ENCODE measurements at regions not wholly inside any gene's neighbourhood (a gene's known extent, or its start where the extent isn't known, plus 50 kb on each side); places are given as distances from the start of the nearest gene placed in this dataset.
A peak's percentile ranks its signal among the peaks of the same experiment; 100 is the strongest.

GRCh38 chr14:26703686-26704366, 106.0 kb upstream of the NOVA1 start:
- H3K27ac Mint-ChIP-seq = no peak overlapping the region
- H3K4me1 Mint-ChIP-seq = no peaks in the 10 kb centered on the region
- H3K36me3 Mint-ChIP-seq = no peaks in the 10 kb centered on the region
- ATAC-seq (ENCODE audit: low read depth in 2 of 2) = no peak
- H3K4me3 Mint-ChIP-seq = no peak overlapping the region
- Histone ChIP-seq H3K27me3 (ENCODE audit: control insufficient read depth, insufficient read depth, low read length) (no peaks in the 10 kb centered on the region), H3K4me1 (ENCODE audit: control insufficient read depth, insufficient read depth, low read length, poor library complexity, severe bottlenecking) (no peaks in the 10 kb centered on the region), H3K27ac (ENCODE audit: insufficient read depth, low read length, poor library complexity, severe bottlenecking) (no peak overlapping the region), H3K36me3 (ENCODE audit: control insufficient read depth, insufficient read depth, low read length) (no peaks in the 10 kb centered on the region), H3K4me3 (ENCODE audit: low read depth, low read length) (no peak overlapping the region), H3K9me3 (ENCODE audit: control insufficient read depth in 2 of 2, low read length in 2 of 2) (peaks cover 11 to 20% of the 10 kb centered on the region in 2 experiments)
- no peak for DNase-seq
- peaks cover 0 to 26% (median 10%) of the 10 kb centered on the region in 7 donors for H3K9me3 Mint-ChIP-seq
- H3K27me3 Mint-ChIP-seq = no peaks in the 10 kb centered on the region

GRCh38 chr14:26707234-26707633, 109.4 kb upstream of the NOVA1 start:
- Mint-ChIP-seq H3K36me3 (no peaks in the 10 kb centered on the region), H3K4me1 (no peaks in the 10 kb centered on the region), H3K4me3 (no peak overlapping the region), H3K9me3 (peaks cover 4 to 21% (median 9%) of the 10 kb centered on the region in 7 donors), H3K27ac (no peak overlapping the region), H3K27me3 (no peaks in the 10 kb centered on the region)
- Histone ChIP-seq H3K36me3 (ENCODE audit: control insufficient read depth, insufficient read depth, low read length) (no peaks in the 10 kb centered on the region), H3K9me3 (ENCODE audit: control insufficient read depth in 2 of 2, low read length in 2 of 2) (peaks cover 9 to 11% of the 10 kb centered on the region in 2 experiments), H3K4me3 (ENCODE audit: low read depth, low read length) (no peak overlapping the region), H3K4me1 (ENCODE audit: control insufficient read depth, insufficient read depth, low read length, poor library complexity, severe bottlenecking) (no peaks in the 10 kb centered on the region), H3K27ac (ENCODE audit: insufficient read depth, low read length, poor library complexity, severe bottlenecking) (no peak overlapping the region), H3K27me3 (ENCODE audit: control insufficient read depth, insufficient read depth, low read length) (no peaks in the 10 kb centered on the region)
- no peak for ATAC-seq (ENCODE audit: low read depth in 2 of 2)
- DNase-seq = no peak

- Mint-ChIP-seq H3K36me3 (no peaks in the 10 kb centered on the region), H3K9me3 (peaks cover 4 to 17% (median 8%) of the 10 kb centered on the region in 7 donors), H3K4me1 (no peaks in the 10 kb centered on the region), H3K27me3 (no peaks in the 10 kb centered on the region), H3K27ac (no peak overlapping the region), H3K4me3 (no peak overlapping the region)
- Histone ChIP-seq H3K4me1 (ENCODE audit: control insufficient read depth, insufficient read depth, low read length, poor library complexity, severe bottlenecking) (no peaks in the 10 kb centered on the region), H3K27me3 (ENCODE audit: control insufficient read depth, insufficient read depth, low read length) (no peaks in the 10 kb centered on the region), H3K4me3 (ENCODE audit: low read depth, low read length) (no peak overlapping the region), H3K36me3 (ENCODE audit: control insufficient read depth, insufficient read depth, low read length) (no peaks in the 10 kb centered on the region), H3K9me3 (ENCODE audit: control insufficient read depth in 2 of 2, low read length in 2 of 2) (peaks cover 6 to 13% of the 10 kb centered on the region in 2 experiments), H3K27ac (ENCODE audit: insufficient read depth, low read length, poor library complexity, severe bottlenecking) (no peak overlapping the region)
- ATAC-seq (ENCODE audit: low read depth in 2 of 2) (no peak), DNase-seq (no peak)
Measured at GRCh38 chr14:26709019-26709418, 111.2 kb upstream of the NOVA1 start.

GRCh38 chr14:26719514-26719913, 121.7 kb upstream of the NOVA1 start:
- Mint-ChIP-seq H3K27ac (peak overlapping the region in 1 of 3 donors; percentile 60), H3K27me3 (no peaks in the 10 kb centered on the region), H3K4me3 (no peak overlapping the region), H3K36me3 (no peaks in the 10 kb centered on the region), H3K4me1 (no peaks in the 10 kb centered on the region), H3K9me3 (peaks cover 5 to 19% (median 10%) of the 10 kb centered on the region in 7 donors)
- DNase-seq (no peak), ATAC-seq (ENCODE audit: low read depth in 2 of 2) (no peak)
- Histone ChIP-seq H3K9me3 (ENCODE audit: control insufficient read depth in 2 of 2, low read length in 2 of 2) (peaks cover 6 to 9% of the 10 kb centered on the region in 2 experiments), H3K27me3 (ENCODE audit: control insufficient read depth, insufficient read depth, low read length) (no peaks in the 10 kb centered on the region), H3K27ac (ENCODE audit: insufficient read depth, low read length, poor library complexity, severe bottlenecking) (no peak overlapping the region), H3K36me3 (ENCODE audit: control insufficient read depth, insufficient read depth, low read length) (no peaks in the 10 kb centered on the region), H3K4me3 (ENCODE audit: low read depth, low read length) (no peak overlapping the region), H3K4me1 (ENCODE audit: control insufficient read depth, insufficient read depth, low read length, poor library complexity, severe bottlenecking) (no peaks in the 10 kb centered on the region)

- H3K27ac ChIP-seq (ENCODE audit: insufficient read depth, low read length, poor library complexity, severe bottlenecking) = no peak overlapping the region
- Mint-ChIP-seq H3K27me3 (no peaks in the 10 kb centered on the region), H3K27ac (no peak overlapping the region), H3K9me3 (peaks cover 3 to 14% (median 6%) of the 10 kb centered on the region in 7 donors), H3K4me1 (no peaks in the 10 kb centered on the region), H3K36me3 (no peaks in the 10 kb centered on the region), H3K4me3 (no peak overlapping the region)
- no peak overlapping the region for H3K4me3 ChIP-seq (ENCODE audit: low read depth, low read length)
- DNase-seq = no peak
- ATAC-seq (ENCODE audit: low read depth in 2 of 2) = no peak
- H3K27me3 ChIP-seq (ENCODE audit: control insufficient read depth, insufficient read depth, low read length) = no peaks in the 10 kb centered on the region
- peaks cover 4 to 6% of the 10 kb centered on the region in 2 experiments for H3K9me3 ChIP-seq (ENCODE audit: control insufficient read depth in 2 of 2, low read length in 2 of 2)
- H3K4me1 ChIP-seq (ENCODE audit: control insufficient read depth, insufficient read depth, low read length, poor library complexity, severe bottlenecking) = no peaks in the 10 kb centered on the region
- no peaks in the 10 kb centered on the region for H3K36me3 ChIP-seq (ENCODE audit: control insufficient read depth, insufficient read depth, low read length)
Measured at GRCh38 chr14:26722258-26722657, 124.4 kb upstream of the NOVA1 start.

GRCh38 chr14:26729851-26730250, 132.0 kb upstream of the NOVA1 start:
- H3K9me3 ChIP-seq (ENCODE audit: control insufficient read depth in 2 of 2, low read length in 2 of 2) = peaks cover 2 to 5% of the 10 kb centered on the region in 2 experiments
- H3K27ac ChIP-seq (ENCODE audit: insufficient read depth, low read length, poor library complexity, severe bottlenecking) = no peak overlapping the region
- no peak overlapping the region for H3K4me3 Mint-ChIP-seq

GRCh38 chr14:26730929-26731618, 133.2 kb upstream of the NOVA1 start:
- no peak overlapping the region for H3K4me3 ChIP-seq (ENCODE audit: low read depth, low read length)
- H3K4me1 ChIP-seq (ENCODE audit: control insufficient read depth, insufficient read depth, low read length, poor library complexity, severe bottlenecking) = no peaks in the 10 kb centered on the region
- Mint-ChIP-seq H3K27me3 (no peaks in the 10 kb centered on the region), H3K36me3 (no peaks in the 10 kb centered on the region), H3K27ac (no peak overlapping the region), H3K4me3 (no peak overlapping the region), H3K9me3 (peaks cover 0 to 29% (median 3%) of the 10 kb centered on the region in 7 donors), H3K4me1 (no peaks in the 10 kb centered on the region)
- H3K27me3 ChIP-seq (ENCODE audit: control insufficient read depth, insufficient read depth, low read length) = no peaks in the 10 kb centered on the region
- DNase-seq = no peak
- no peak for ATAC-seq (ENCODE audit: low read depth in 2 of 2)
- H3K27ac ChIP-seq (ENCODE audit: insufficient read depth, low read length, poor library complexity, severe bottlenecking) = no peak overlapping the region
- no peaks in the 10 kb centered on the region for H3K36me3 ChIP-seq (ENCODE audit: control insufficient read depth, insufficient read depth, low read length)
- H3K9me3 ChIP-seq (ENCODE audit: control insufficient read depth in 2 of 2, low read length in 2 of 2) = peaks cover 2 to 5% of the 10 kb centered on the region in 2 experiments

More at GRCh38 chr14:26729851-26730250, 132.0 kb upstream of the NOVA1 start:
- no peaks in the 10 kb centered on the region for H3K36me3 Mint-ChIP-seq
- no peaks in the 10 kb centered on the region for H3K4me1 Mint-ChIP-seq
- Histone ChIP-seq H3K36me3 (ENCODE audit: control insufficient read depth, insufficient read depth, low read length) (no peaks in the 10 kb centered on the region), H3K4me3 (ENCODE audit: low read depth, low read length) (no peak overlapping the region), H3K4me1 (ENCODE audit: control insufficient read depth, insufficient read depth, low read length, poor library complexity, severe bottlenecking) (no peaks in the 10 kb centered on the region), H3K27me3 (ENCODE audit: control insufficient read depth, insufficient read depth, low read length) (no peaks in the 10 kb centered on the region)
- ATAC-seq (ENCODE audit: low read depth in 2 of 2) (no peak), DNase-seq (no peak)
- no peak overlapping the region for H3K27ac Mint-ChIP-seq
- no peaks in the 10 kb centered on the region for H3K27me3 Mint-ChIP-seq
- peaks cover 0 to 23% (median 3%) of the 10 kb centered on the region in 7 donors for H3K9me3 Mint-ChIP-seq

Measured in CD4-positive, CD25-positive, alpha-beta regulatory T cell (primary cell).